Neural cell (in vitro differentiated cells): ENCODE measurements at regions not wholly inside any gene's neighbourhood (a gene's known extent, or its start where the extent isn't known, plus 50 kb on each side); places are given as distances from the start of the nearest gene placed in this dataset.

Experiments used
- EP300 ChIP-seq: fragments of 450-650 bp; conservative IDR thresholded peaks from 2 replicates; pipeline ENCODE4 v1.6.1; 2014; ENCODE audit warnings: antibody characterized with exemption, mild to moderate bottlenecking, moderate library complexity; ENCODE audit not compliant: poor library complexity, severe bottlenecking
- EZH2 ChIP-seq: fragments of 200-600, 300-800 bp; shearing (Covaris generic), sonication (generic); IDR thresholded peaks from 2 replicates; pipeline ENCODE4 v1.6.1; 2014; ENCODE audit warnings: antibody characterized with exemption, low read length, borderline replicate concordance, mild to moderate bottlenecking; ENCODE audit not compliant: insufficient read depth, poor library complexity, severe bottlenecking
- MXI1 ChIP-seq: fragments of 450-650 bp; conservative IDR thresholded peaks from 2 replicates; pipeline ENCODE4 v1.6.1; 2014; ENCODE audit warnings: antibody characterized with exemption, mild to moderate bottlenecking; ENCODE audit not compliant: poor library complexity, severe bottlenecking
- POLR2AphosphoS5 ChIP-seq: IDR thresholded peaks from 2 replicates; pipeline ENCODE4 v1.6.1; 2012
- RAD21 ChIP-seq: fragments of 450-650 bp; conservative IDR thresholded peaks from 2 replicates; pipeline ENCODE4 v1.6.1; 2014; ENCODE audit warnings: antibody characterized with exemption, mild to moderate bottlenecking, moderate library complexity
- SMC3 ChIP-seq: fragments of 450-650 bp; conservative IDR thresholded peaks from 2 replicates; pipeline ENCODE4 v1.6.1; 2014; ENCODE audit warnings: antibody characterized with exemption, mild to moderate bottlenecking, moderate library complexity; ENCODE audit not compliant: poor library complexity
- TAF1 ChIP-seq: IDR thresholded peaks from 2 replicates; pipeline ENCODE4 v1.6.1; 2012; ENCODE audit warnings: low read depth
- TF ChIP-seq, protein P1 (sequence below): fragments of 450-650 bp; IDR thresholded peaks from 2 replicates; pipeline ENCODE4 v1.5.1; 2014; ENCODE audit warnings: antibody characterized with exemption, mild to moderate bottlenecking, moderate library complexity; ENCODE audit not compliant: poor library complexity, severe bottlenecking
- TF ChIP-seq, protein P2 (sequence below): IDR thresholded peaks from 2 replicates; pipeline ENCODE4 v1.6.1; 2012; ENCODE audit warnings: borderline replicate concordance

DNA sequence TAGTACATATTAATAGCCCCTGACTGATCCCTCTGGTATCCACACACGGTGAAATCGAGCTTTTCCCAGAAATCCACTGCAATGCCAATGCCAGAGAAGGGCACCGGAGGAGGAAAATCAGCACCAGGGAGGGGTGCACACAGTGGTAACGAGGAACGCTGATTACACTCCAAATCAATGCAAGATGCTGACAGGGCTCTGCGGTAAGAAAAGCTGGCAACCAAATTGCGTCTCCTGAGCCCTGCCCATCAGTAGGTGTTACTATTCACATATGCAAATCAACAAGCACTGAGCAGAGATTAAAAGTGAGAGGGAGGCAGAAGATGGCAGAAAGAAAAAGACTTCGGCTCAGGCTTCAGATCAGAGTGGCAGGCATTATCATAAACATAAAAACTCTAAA lies 159.1 kb downstream of the RPS29 start:
- TF ChIP-seq, protein P1, sequence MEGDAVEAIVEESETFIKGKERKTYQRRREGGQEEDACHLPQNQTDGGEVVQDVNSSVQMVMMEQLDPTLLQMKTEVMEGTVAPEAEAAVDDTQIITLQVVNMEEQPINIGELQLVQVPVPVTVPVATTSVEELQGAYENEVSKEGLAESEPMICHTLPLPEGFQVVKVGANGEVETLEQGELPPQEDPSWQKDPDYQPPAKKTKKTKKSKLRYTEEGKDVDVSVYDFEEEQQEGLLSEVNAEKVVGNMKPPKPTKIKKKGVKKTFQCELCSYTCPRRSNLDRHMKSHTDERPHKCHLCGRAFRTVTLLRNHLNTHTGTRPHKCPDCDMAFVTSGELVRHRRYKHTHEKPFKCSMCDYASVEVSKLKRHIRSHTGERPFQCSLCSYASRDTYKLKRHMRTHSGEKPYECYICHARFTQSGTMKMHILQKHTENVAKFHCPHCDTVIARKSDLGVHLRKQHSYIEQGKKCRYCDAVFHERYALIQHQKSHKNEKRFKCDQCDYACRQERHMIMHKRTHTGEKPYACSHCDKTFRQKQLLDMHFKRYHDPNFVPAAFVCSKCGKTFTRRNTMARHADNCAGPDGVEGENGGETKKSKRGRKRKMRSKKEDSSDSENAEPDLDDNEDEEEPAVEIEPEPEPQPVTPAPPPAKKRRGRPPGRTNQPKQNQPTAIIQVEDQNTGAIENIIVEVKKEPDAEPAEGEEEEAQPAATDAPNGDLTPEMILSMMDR, result no peak
- no peak for TF ChIP-seq TAF1
- TF ChIP-seq RAD21, result no peak
- TF ChIP-seq MXI1, result no peak
- no peak for TF ChIP-seq EZH2
- TF ChIP-seq, protein P2, sequence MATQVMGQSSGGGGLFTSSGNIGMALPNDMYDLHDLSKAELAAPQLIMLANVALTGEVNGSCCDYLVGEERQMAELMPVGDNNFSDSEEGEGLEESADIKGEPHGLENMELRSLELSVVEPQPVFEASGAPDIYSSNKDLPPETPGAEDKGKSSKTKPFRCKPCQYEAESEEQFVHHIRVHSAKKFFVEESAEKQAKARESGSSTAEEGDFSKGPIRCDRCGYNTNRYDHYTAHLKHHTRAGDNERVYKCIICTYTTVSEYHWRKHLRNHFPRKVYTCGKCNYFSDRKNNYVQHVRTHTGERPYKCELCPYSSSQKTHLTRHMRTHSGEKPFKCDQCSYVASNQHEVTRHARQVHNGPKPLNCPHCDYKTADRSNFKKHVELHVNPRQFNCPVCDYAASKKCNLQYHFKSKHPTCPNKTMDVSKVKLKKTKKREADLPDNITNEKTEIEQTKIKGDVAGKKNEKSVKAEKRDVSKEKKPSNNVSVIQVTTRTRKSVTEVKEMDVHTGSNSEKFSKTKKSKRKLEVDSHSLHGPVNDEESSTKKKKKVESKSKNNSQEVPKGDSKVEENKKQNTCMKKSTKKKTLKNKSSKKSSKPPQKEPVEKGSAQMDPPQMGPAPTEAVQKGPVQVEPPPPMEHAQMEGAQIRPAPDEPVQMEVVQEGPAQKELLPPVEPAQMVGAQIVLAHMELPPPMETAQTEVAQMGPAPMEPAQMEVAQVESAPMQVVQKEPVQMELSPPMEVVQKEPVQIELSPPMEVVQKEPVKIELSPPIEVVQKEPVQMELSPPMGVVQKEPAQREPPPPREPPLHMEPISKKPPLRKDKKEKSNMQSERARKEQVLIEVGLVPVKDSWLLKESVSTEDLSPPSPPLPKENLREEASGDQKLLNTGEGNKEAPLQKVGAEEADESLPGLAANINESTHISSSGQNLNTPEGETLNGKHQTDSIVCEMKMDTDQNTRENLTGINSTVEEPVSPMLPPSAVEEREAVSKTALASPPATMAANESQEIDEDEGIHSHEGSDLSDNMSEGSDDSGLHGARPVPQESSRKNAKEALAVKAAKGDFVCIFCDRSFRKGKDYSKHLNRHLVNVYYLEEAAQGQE, result peak; percentile 4
- TF ChIP-seq EP300, result no peak
- TF ChIP-seq POLR2AphosphoS5, result no peak
- no peak for TF ChIP-seq SMC3
